HEK293T (cell line): ENCODE measurements at regions not wholly inside any gene's neighbourhood (a gene's known extent, or its start where the extent isn't known, plus 50 kb on each side); places are given as distances from the start of the nearest gene placed in this dataset.

Source experiments
- CTCF ChIA-PET: fragments of 350-600 bp; formaldehyde crosslinking; extraction: SDS; loops from one replicate; lab custom pipeline; 2021; ENCODE audit warnings: antibody characterized with exemption, inconsistent platforms; lab: Yijun Ruan, JAX
- POLR2A ChIA-PET: fragments of 350-600 bp; formaldehyde crosslinking; extraction: SDS; loops from one replicate; lab custom pipeline; 2020; ENCODE audit warnings: antibody characterized with exemption, inconsistent platforms; lab: Yijun Ruan, JAX
- DNase-seq: peaks from one replicate; pipeline ENCODE4 v3.0.0; 2012; ENCODE audit warnings: mixed read lengths; ENCODE audit errors: extremely low spot score
- ARNT ChIP-seq: fragments of 450-650 bp; IDR thresholded peaks from 2 replicates; pipeline ENCODE4 v1.6.1; 2017; ENCODE audit warnings: mild to moderate bottlenecking
- BHLHE40 ChIP-seq: fragments of 450-650 bp; IDR thresholded peaks from 2 replicates; pipeline ENCODE4 v1.6.1; 2016; ENCODE audit warnings: mild to moderate bottlenecking, moderate library complexity, borderline replicate concordance
- CTBP1 ChIP-seq: fragments of 450-650 bp; IDR thresholded peaks from 2 replicates; pipeline ENCODE4 v1.6.1; 2016; ENCODE audit warnings: borderline replicate concordance
- ELF4 ChIP-seq: fragments of 450-650 bp; IDR thresholded peaks from 2 replicates; pipeline ENCODE4 v1.6.1; 2017; ENCODE audit warnings: antibody characterized with exemption
- FOXA1 ChIP-seq: fragments of 450-650 bp; IDR thresholded peaks from 2 replicates; pipeline ENCODE4 v1.6.1; 2016; ENCODE audit warnings: mild to moderate bottlenecking
- FOXK2 ChIP-seq: fragments of 450-650 bp; IDR thresholded peaks from 2 replicates; pipeline ENCODE4 v1.6.1; 2016; ENCODE audit warnings: mild to moderate bottlenecking
- FOXM1 ChIP-seq: fragments of 450-650 bp; IDR thresholded peaks from 2 replicates; pipeline ENCODE4 v1.6.1; 2017; ENCODE audit warnings: mild to moderate bottlenecking, borderline replicate concordance
- HDGF ChIP-seq: fragments of 450-650 bp; IDR thresholded peaks from 2 replicates; pipeline ENCODE4 v1.6.1; 2017; ENCODE audit warnings: antibody characterized with exemption, borderline replicate concordance
- L3MBTL2 ChIP-seq: fragments of 450-650 bp; conservative IDR thresholded peaks from 2 replicates; pipeline ENCODE4 v1.6.1; 2016; ENCODE audit warnings: mild to moderate bottlenecking
- LEF1 ChIP-seq: fragments of 450-650 bp; IDR thresholded peaks from 2 replicates; pipeline ENCODE4 v1.6.1; 2017; ENCODE audit warnings: mild to moderate bottlenecking, borderline replicate concordance
- NFRKB ChIP-seq: fragments of 450-650 bp; IDR thresholded peaks from 2 replicates; pipeline ENCODE4 v1.6.1; 2016; ENCODE audit warnings: mild to moderate bottlenecking, moderate library complexity
- SP1 ChIP-seq: fragments of 450-650 bp; IDR thresholded peaks from 2 replicates; pipeline ENCODE4 v1.6.1; 2017
- SUZ12 ChIP-seq: fragments of 450-650 bp; IDR thresholded peaks from 2 replicates; pipeline ENCODE4 v1.6.1; 2016; ENCODE audit warnings: mild to moderate bottlenecking
- TARDBP ChIP-seq: fragments of 450-650 bp; IDR thresholded peaks from 2 replicates; pipeline ENCODE4 v1.6.1; 2016
- ZNF384 ChIP-seq: fragments of 450-650 bp; IDR thresholded peaks from 2 replicates; pipeline ENCODE4 v1.6.1; 2016
- TF ChIP-seq, protein P1 (sequence below): fragments of 450-650 bp; IDR thresholded peaks from 2 replicates; pipeline ENCODE4 v1.6.1; 2016

DNA sequence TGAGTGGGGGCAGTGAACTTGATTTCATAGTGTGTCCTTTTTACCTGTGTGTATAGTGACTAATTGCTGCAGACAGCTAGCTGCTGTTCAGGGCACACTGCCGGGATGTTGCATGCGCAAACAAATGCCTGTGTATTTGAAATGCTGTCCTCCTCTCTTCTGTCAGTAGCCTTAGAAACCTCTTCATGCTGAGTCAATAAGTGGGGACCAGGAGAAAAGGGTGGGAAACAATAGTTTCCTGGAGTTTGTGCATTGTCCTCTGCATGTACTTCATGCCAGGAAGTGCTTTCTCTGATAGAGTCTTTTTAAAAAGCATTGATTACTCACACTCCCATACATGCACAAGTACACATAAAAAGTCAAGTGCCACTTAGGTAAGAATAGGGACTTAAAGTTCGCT, 1183.7 kb upstream of the CELF2 start:
- TF ChIP-seq FOXM1 = no peak
- TF ChIP-seq L3MBTL2 = no peak
- TF ChIP-seq FOXA1 = no peak
- TF ChIP-seq CTBP1 = no peak
- no peak for TF ChIP-seq TARDBP
- no peak for TF ChIP-seq ARNT
- no peak for TF ChIP-seq FOXK2
- TF ChIP-seq, protein P1, sequence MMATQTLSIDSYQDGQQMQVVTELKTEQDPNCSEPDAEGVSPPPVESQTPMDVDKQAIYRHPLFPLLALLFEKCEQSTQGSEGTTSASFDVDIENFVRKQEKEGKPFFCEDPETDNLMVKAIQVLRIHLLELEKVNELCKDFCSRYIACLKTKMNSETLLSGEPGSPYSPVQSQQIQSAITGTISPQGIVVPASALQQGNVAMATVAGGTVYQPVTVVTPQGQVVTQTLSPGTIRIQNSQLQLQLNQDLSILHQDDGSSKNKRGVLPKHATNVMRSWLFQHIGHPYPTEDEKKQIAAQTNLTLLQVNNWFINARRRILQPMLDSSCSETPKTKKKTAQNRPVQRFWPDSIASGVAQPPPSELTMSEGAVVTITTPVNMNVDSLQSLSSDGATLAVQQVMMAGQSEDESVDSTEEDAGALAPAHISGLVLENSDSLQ = no peak
- TF ChIP-seq LEF1 = no peak
- POLR2A ChIA-PET = no interaction called here
- no peak for DNase-seq
- CTCF ChIA-PET = no interaction called here

DNA sequence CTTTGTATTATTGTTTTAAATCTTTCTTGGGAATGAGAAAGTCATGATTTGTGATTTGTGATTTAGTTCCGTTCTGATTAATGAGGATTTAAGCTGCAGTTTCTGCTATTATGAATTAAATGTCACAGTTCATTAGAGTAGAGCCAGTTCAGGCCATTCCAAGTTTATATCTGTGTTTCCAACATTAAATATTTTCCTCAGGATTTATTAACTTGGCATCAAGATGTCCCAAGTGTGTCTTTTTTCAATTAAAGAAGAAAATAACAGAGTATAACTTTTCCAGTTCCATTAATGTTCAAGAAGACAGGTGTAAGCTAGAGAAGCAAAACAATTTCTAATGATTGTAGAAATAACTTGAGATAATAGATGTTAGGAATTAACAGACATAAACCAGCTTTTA, 1183.2 kb upstream of the CELF2 start:
- POLR2A ChIA-PET = no interaction called here
- CTCF ChIA-PET = no interaction called here
- DNase-seq = no peak
- TF ChIP-seq L3MBTL2 = no peak
- no peak for TF ChIP-seq LEF1
- TF ChIP-seq ARNT = no peak
- no peak for TF ChIP-seq ELF4
- TF ChIP-seq ZNF384 = no peak
- TF ChIP-seq BHLHE40 = no peak
- no peak for TF ChIP-seq CTBP1
- no peak for TF ChIP-seq FOXM1

DNA sequence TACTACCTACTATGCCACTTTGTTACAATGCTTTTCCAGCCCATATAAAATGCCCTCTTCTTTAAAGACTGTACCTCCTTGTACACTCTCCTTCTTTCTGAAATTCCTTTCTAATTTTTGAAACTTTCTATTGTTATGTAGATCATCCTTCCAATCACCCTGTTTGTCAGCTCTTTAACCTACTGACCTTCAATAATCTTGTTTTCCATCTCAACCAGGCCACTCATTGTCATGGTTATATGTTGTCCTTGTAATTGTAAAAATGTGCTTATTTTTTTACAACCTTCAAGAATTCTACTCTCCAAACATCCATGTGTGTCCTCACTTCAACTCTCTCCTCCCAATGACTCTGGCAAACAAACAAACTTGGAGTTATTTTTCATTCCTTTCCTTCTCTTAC, 1172.6 kb upstream of the CELF2 start:
- POLR2A ChIA-PET = no interaction called here
- CTCF ChIA-PET = no interaction called here
- TF ChIP-seq HDGF = no peak
- TF ChIP-seq L3MBTL2 = no peak
- no peak for TF ChIP-seq ARNT
- TF ChIP-seq ZNF384 = no peak
- TF ChIP-seq FOXM1 = no peak
- no peak for TF ChIP-seq SUZ12
- no peak for TF ChIP-seq NFRKB
- no peak for TF ChIP-seq FOXK2

DNA sequence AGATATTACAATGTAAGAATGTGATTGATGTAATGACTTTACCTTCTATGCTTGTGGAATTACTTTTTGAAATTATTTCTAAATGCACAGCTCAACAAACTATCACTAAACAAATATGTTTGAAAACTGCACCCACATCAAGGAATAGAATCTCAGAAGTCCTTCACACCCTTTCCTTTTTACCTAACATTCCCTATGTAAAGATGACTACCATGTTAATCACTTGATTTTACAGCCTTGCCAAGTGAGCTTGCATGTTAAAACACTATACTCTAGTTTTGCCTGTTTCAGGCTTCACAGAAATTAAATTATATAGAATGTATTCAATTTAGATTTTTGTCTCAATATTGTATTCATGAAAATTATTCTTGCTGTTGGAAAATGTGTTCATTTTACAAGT, 1169.4 kb upstream of the CELF2 start:
- no peak for DNase-seq
- TF ChIP-seq BHLHE40 (no peak), L3MBTL2 (no peak), ZNF384 (no peak), NFRKB (no peak), LEF1 (no peak), TARDBP (no peak), HDGF (no peak), FOXK2 (no peak), SUZ12 (no peak), FOXA1 (no peak), CTBP1 (no peak), ELF4 (no peak), FOXM1 (no peak), SP1 (no peak), ARNT (no peak)
- TF ChIP-seq, protein P1 = no peak
- ChIA-PET POLR2A (no interaction called here), CTCF (no interaction called here)

More for the DNA sequence above, 1172.6 kb upstream of the CELF2 start:
- no peak for DNase-seq

DNA sequence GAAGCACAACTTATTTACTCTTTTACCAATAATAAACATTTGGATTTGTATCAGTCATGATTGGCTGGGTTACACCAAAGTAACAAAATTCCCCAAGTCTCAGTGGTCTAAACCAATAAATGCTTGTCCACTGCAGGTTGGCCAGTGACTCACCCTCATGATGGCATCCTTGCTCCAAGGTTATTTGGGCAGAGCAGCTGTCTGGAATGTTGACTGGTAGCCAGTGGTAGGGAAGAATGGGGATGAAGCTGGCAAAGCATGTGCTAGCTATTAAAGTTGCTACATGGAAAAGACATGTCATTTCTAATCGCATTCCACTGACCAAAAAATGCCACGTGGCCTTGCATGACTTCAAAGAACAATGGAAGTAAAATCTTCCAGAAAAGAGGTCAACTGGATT, 1168.7 kb upstream of the CELF2 start:
- CTCF ChIA-PET = no interaction called here
- TF ChIP-seq FOXM1 = no peak
- no peak for TF ChIP-seq ARNT
- TF ChIP-seq TARDBP = no peak
- TF ChIP-seq LEF1 = no peak
- TF ChIP-seq, protein P1 = no peak
- no peak for TF ChIP-seq CTBP1
- TF ChIP-seq SP1 = no peak
- no peak for TF ChIP-seq NFRKB
- TF ChIP-seq HDGF = no peak
- TF ChIP-seq ELF4 = no peak
- no peak for TF ChIP-seq SUZ12
- TF ChIP-seq L3MBTL2 = no peak
- TF ChIP-seq ZNF384 = no peak
- no peak for TF ChIP-seq FOXK2
- POLR2A ChIA-PET = no interaction called here
- no peak for DNase-seq

DNA sequence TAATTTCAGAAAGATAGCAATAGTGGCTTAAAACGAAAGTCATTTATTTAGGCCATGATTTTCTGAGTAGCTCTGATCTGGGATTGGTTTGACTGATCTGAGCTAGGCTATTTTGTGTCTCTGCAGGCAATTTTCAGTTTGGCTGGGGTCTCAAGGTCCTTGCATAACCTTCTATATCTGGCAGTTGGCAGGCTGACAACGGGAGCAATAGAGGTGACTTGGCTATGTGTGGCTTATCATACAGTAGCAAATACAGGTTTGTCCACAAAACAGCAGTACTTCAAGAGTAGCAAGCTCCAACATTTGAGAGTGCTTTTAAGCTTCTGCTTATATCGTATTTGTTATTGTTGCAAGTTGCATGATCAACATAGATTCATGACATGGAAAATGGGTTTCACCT, 1167.3 kb upstream of the CELF2 start:
- CTCF ChIA-PET = no interaction called here
- DNase-seq = no peak
- no peak for TF ChIP-seq CTBP1
- no peak for TF ChIP-seq NFRKB
- TF ChIP-seq ARNT = no peak
- TF ChIP-seq, protein P1 = no peak
- no peak for TF ChIP-seq HDGF
- no peak for TF ChIP-seq SP1
- no peak for TF ChIP-seq FOXM1
- no peak for TF ChIP-seq TARDBP
- TF ChIP-seq SUZ12 = no peak
- TF ChIP-seq BHLHE40 = no peak
- no peak for TF ChIP-seq LEF1
- POLR2A ChIA-PET = no interaction called here
